GM21447 (cell line): ENCODE measurements at regions not wholly inside any gene's neighbourhood (a gene's known extent, or its start where the extent isn't known, plus 50 kb on each side); places are given as distances from the start of the nearest gene placed in this dataset.
A peak's percentile ranks its signal among the peaks of the same experiment; 100 is the strongest.

Source experiments
- ATAC-seq: cut with Tn5 transposase; IDR thresholded peaks from one replicate; pipeline ENCODE4 v1.9.1; 2021; ENCODE audit not compliant: unreplicated experiment

DNA sequence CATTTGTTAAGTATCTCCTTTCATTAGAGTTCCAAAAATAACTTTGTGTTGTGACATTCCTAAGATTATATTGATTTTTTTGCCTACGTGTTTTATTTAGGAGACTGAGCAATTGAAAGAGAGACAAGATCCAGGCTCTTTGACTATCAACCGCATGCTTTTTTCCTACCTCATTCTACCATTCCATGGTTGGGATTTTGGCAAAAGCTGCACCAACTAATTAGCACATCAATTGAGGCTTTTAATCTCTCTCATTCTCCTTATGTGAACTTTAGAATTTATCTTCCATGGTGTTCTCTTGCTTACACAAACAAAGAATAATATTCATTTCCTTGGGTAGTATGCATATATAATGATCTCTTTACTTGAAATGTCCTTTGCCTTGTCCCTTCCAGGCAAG lies 338.7 kb upstream of the SMC2 start:
- ATAC-seq: no peak

GRCh38 chr9:103755986-103756385 lies 338.1 kb upstream of the SMC2 start:
- no peak for ATAC-seq

DNA sequence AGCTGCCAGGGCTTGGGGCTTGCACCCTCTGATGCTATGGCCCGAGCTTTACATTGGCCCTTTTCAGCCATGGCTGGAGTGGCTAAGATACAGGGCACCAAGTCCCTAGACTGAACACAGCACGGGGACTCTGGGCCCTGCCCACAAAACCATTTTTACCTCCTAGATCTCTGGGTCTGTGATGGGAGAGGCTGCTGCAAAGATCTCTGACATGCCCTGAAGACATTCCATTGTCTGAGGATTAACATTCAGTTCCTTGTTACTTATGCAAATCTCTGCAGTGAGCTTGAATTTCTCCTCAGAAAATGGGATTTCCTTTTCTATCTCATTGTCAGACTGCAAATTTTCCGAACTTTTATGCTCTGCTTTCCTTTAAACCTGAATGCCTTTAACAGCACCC lies 337.0 kb upstream of the SMC2 start:
- no peak for ATAC-seq

DNA sequence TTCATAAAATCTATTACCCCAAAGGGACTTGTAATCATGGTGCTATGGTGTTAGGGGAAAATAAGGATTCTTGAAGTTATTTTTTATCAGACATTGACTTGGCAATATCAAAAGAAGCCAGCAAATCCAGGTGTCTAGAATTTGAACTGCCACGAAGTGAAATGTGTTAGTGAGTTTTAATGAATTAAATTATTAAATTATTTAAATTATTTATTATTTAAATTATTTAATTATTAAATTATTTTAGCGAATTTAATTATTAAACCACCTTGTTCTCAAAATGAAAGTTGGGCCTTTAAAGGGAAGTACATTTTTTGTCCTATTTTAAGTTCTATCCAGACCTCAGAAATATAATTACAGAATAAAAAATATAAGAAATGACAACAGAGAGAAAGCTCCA lies 332.6 kb upstream of the SMC2 start:
- no peak for ATAC-seq

DNA sequence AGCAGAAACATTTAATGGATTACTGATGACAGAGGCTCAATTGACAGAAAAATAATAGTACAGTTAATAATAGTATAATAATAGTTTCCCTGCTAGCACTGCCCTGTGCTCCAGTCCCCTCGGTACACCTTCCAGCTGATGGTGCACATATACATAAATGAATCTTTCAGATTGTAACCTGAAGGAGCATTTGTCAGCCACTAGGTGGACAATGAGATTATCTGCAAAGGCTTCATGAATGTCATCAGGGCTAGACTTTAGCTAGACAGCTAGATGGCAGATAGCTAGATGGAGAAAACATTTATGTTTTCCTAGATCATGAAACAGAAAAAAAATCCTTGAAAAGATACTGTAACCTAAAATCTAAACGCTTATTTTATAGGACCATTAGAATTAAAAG lies 304.4 kb upstream of the SMC2 start:
- peak; percentile 82 for ATAC-seq

DNA sequence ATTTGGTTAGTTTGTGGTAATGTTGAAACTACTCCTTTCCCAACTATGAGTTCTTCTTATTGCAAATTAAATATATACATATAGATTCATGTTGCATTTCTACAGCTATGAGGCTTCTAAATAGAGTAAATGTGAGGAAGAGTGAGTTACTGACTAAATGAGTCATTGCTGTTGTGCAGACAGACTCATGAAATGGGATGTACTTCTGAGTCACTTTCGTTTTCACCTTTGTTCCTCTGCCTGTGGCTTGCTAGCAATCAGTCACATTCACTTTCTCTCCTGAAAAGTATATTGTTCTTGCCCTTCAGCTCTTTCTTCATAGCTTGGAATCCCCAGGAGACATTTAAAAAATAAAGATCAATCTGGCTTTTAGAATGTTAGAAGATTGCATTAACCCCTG lies 295.5 kb upstream of the SMC2 start:
- ATAC-seq: peak; percentile 100

DNA sequence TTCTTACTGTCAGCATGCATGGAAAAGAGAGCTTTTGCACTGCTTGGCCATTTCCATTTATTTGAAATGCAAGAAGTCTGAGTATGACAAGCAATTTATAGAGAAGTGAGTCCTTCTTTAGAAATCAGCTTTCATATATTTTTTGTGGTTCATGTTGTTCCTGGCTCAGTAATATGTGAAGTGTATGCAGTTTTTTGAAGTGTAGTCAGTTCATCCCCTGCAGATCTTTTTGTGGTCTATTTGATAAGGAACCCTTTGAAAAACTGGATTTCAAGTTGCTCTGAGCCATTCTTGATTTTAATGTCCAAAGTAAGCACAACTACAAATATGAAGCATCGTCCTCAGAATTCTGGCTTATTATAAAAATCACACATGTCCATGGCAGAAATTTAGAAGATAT lies 294.1 kb upstream of the SMC2 start:
- no peak for ATAC-seq

DNA sequence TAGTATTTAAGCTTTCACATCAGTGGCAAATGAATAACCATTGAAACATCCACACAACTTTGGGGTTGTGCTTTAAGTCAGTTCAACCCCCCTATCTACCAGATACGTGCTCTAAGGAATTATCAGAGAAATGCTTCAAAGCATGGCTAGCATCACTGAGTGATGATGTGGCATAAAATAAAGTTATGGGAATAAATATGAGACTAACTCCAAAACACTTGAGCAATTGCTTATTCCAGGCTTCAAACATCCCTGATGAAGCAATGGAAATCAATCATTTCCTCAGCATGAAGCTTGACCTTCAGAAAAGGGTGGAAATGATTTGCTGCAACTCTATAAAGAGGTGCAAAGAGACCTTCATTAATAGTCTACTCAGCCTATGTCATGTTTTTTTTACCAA lies 292.0 kb upstream of the SMC2 start:
- ATAC-seq: no peak

GRCh38 chr9:103803245-103803644 lies 290.9 kb upstream of the SMC2 start:
- ATAC-seq: no peak

GRCh38 chr9:103804077-103804735 lies 289.9 kb upstream of the SMC2 start:
- ATAC-seq: no peak

DNA sequence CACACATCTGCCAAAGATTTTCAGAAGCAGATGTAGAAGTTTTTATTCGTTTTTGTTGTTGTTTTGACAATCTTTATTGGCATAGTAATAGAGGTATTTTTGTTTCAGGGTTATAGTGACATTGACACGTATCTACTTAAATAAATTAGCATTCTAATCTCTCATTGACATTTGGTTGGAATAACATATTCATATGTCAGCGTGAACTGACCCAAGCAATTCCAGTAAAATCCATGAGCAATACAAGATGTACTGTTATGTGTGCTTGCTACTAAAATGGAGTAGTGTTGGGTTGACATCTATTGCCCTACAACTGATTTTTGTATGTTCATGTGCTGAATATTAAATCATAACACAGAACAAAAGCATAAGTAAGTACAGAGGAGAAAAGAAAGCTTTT lies 284.4 kb upstream of the SMC2 start:
- ATAC-seq: no peak

DNA sequence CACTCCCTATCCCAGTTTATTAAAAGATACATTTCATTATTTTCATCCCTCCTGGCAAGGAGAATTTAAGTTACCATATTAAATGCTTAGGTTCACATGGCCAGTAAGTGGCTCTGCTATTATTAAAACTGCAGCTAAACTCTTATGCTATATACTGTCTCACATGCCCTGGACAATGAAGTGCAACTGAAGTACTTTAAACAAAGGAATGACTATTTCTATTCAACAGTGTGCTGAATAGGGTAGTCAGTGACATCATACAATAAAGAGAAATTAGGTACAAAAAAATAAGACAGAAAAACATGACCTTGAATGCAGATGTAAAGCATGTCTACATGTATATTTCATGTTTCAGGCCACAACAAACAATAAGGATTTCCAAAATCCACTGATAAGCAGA lies 282.6 kb upstream of the SMC2 start:
- ATAC-seq: no peak

GRCh38 chr9:103816146-103816545 lies 278.0 kb upstream of the SMC2 start:
- no peak for ATAC-seq

- no peak for ATAC-seq
These were observed 274.2 kb upstream of the SMC2 start for GRCh38 chr9:103819936-103820335.

GRCh38 chr9:103821115-103821514 lies 273.0 kb upstream of the SMC2 start:
- no peak for ATAC-seq

- no peak for ATAC-seq
These were observed 256.2 kb upstream of the SMC2 start for GRCh38 chr9:103837940-103838339.

DNA sequence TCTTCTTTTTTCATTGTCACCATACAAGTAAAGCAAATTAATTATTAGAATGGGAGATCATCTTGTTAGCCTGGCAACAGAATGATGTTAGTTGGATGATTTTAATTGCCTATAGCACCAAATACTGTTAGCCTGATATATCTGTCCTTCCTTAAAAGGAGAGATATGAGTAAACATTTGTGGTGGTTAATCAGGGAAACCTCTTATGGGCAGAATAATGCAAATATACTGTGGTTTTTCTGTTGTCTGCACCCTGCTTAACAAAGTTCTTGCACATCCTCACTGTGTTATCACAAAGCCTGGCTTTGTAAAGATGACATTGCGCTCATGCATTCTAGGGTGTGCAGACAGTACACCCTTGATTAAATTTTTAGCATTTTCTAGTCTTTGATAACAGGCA lies 254.9 kb upstream of the SMC2 start:
- ATAC-seq: no peak

- ATAC-seq: no peak
These were observed 226.2 kb upstream of the SMC2 start for GRCh38 chr9:103867886-103868285.

- ATAC-seq: no peak
These were observed 221.3 kb upstream of the SMC2 start for GRCh38 chr9:103872811-103873210.

- ATAC-seq: no peak
These were observed 212.7 kb upstream of the SMC2 start for GRCh38 chr9:103881419-103881818.

GRCh38 chr9:103889989-103890388 lies 204.1 kb upstream of the SMC2 start:
- ATAC-seq: no peak

DNA sequence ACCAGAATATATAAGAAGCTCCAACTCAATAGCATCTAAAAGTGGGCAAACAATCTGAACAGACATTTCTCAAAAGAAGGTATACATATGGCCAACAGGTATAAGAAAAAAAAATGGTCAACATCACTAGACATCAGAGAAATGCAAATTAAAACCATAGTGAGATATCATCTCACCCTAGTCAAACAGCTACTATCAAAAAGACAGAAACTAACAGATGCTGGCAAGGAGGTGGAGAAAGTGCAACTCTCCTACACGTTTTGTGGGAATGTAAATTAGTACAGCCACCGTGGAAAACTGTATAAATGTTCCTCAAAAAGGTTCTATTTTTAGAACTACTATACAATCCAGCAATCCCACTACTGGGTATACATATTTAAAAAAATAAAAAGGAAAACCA lies 199.9 kb upstream of the SMC2 start:
- ATAC-seq: no peak

DNA sequence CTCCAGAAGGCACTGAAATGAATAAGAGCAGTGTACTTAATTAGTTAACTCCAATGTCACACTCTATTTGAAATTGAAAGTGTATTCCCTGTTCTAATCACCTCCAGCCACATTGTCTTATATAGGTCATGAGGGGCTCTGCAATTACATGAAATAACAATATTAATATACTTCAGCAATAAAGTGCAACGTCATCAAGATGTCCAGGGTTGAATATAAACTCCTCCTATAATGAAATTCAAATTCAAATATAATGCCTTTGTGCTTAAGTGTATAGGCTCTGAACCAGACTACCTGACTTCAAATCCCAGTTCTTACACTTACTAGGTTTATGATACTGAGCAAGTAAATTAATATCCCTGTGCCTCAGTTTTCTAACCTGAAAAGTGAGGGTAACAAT lies 195.6 kb upstream of the SMC2 start:
- no peak for ATAC-seq

- ATAC-seq: no peak
These were observed 194.2 kb upstream of the SMC2 start for GRCh38 chr9:103899866-103900265.
